Uterus (tissue), 2 donors: ENCODE measurements at regions not wholly inside any gene's neighbourhood (a gene's known extent, or its start where the extent isn't known, plus 50 kb on each side); places are given as distances from the start of the nearest gene placed in this dataset.

Experiments used
- POLR2A ChIP-seq, 2 donors: fragments of 450-650 bp; IDR thresholded peaks; one replicate each; pipeline ENCODE4 v1.6.1; 2016; ENCODE audit warnings: antibody characterized with exemption in 2 of 2, mild to moderate bottlenecking in 1 of 2, moderate library complexity in 1 of 2
- TF ChIP-seq, protein P1 (sequence below), 4 experiments: fragments of 200-600 bp in 2 of 4; fragments of 450-650 bp in 2 of 4; sonication (generic) in 2 of 4; IDR thresholded peaks; one replicate each; pipeline ENCODE4 v1.5.1; 2016 to 2019; ENCODE audit warnings: antibody characterized with exemption in 4 of 4, mild to moderate bottlenecking in 2 of 4, moderate library complexity in 1 of 4

DNA sequence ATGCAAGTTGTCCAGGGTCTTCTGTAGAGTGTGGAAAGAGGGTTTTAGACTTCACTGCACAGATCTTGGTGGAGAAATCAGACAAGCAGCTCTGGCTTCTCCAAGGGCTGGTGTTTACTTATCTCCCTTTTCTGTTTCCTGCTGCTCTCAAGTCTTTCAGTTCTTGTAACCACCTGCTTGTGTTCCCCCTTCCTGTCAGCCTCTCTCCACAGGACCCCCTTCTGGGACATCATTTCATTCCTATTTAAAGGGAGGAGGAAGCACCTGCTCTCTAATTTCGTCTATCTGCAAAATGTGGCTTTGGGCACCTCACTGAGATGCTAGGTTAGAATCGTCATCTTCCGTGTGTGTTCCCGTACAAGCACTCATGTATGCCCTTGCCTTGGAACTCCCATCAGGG, 636.2 kb downstream of the MTRR start:
- TF ChIP-seq, protein P1, sequence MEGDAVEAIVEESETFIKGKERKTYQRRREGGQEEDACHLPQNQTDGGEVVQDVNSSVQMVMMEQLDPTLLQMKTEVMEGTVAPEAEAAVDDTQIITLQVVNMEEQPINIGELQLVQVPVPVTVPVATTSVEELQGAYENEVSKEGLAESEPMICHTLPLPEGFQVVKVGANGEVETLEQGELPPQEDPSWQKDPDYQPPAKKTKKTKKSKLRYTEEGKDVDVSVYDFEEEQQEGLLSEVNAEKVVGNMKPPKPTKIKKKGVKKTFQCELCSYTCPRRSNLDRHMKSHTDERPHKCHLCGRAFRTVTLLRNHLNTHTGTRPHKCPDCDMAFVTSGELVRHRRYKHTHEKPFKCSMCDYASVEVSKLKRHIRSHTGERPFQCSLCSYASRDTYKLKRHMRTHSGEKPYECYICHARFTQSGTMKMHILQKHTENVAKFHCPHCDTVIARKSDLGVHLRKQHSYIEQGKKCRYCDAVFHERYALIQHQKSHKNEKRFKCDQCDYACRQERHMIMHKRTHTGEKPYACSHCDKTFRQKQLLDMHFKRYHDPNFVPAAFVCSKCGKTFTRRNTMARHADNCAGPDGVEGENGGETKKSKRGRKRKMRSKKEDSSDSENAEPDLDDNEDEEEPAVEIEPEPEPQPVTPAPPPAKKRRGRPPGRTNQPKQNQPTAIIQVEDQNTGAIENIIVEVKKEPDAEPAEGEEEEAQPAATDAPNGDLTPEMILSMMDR (IDR thresholded peaks at IDR 0.05), result no peak
- TF ChIP-seq POLR2A (IDR thresholded peaks at IDR 0.05), result no peak
